HG03039 (cell line): ENCODE measurements at regions not wholly inside any gene's neighbourhood (a gene's known extent, or its start where the extent isn't known, plus 50 kb on each side); places are given as distances from the start of the nearest gene placed in this dataset.

Experiments used
- ATAC-seq: cut with Tn5 transposase; IDR thresholded peaks from one replicate; pipeline ENCODE4 v1.9.1; 2021; ENCODE audit warnings: mild to moderate bottlenecking, moderate library complexity; ENCODE audit not compliant: unreplicated experiment

- no peak for ATAC-seq
Observed at GRCh38 chr3:170784406-170784805, 85.6 kb downstream of the RPL22L1 start.

DNA sequence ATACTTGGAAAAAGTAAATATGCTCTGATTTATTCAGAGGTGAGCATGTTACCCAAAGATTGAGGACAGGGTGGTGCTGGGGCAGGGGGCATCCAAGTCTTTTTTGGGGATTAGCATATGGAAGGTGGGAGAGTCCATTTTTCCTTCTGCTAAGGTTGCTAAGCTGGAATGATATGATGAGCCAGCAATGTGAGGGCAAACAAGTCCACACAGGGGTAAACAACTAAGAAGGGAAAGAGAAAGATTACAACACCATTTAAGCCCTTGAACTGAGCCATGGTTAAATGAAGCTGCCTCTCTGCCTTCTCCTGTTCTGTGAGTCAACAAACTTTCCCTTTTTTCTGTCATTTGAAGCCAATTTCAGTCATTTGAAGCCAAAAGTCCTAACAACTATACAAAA is 89.0 kb downstream of the RPL22L1 start:
- ATAC-seq, result no peak

- no peak for ATAC-seq
Observed at GRCh38 chr3:170780471-170780870, 89.5 kb downstream of the RPL22L1 start.

GRCh38 chr3:170778240-170779217 is 91.5 kb downstream of the RPL22L1 start:
- ATAC-seq, result no peak

- ATAC-seq, result no peak
Observed at GRCh38 chr3:170777564-170777926, 92.5 kb downstream of the RPL22L1 start.

GRCh38 chr3:170776887-170777563 is 93.0 kb downstream of the RPL22L1 start:
- no peak for ATAC-seq

DNA sequence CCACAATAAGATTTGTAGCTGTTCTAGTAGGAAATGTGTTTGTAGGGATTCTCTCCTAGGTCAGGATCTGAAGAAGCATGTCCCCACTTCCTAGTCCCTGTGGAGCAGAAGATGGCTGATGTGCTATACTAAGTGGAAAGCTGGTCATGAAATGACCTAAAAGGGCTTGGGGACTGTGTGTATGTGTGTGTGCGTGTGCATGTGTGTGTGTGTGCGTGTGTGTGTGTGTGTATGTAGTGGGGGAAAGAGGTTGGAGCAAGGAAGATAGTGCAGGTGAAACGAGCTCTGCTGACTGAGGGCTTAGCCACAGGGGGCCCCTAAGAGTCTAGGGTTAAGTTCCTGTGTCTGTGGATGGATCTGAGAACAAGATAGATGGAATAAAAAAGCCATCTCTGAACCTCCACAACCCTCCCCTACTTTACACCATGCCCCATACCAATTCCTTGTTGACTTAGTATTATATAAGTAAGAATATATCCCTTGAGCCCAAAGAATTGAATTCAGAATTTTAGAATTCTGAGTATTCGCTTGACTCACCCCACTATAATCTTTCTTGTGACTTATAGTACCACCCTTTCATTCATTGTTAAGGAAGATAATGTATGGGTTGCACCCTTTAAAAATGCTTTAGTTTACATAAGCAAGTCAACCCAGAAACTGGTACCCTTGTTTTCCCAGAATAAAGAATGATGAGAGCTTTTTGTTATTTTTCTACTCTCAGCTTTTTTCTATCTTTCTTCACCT is 96.1 kb downstream of the RPL22L1 start:
- no peak for ATAC-seq

DNA sequence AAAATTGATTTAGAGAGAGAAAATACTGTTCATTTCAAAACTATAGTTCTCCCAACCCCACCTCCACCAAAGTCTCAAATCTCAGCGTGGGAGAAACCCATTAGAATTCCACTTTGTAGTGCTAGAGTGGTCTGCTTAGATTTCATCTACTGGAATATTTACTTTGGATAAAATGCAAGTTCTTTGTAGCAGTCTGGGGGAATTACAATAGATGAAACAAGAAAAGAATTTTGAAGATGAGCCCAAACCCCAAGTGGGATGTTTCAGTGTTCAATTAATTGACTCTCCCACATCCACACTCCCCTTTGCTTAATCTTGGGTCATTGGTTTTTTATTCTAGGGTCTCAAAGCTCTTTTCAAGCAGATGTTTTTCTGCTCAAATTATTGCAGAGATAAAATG is 97.8 kb downstream of the RPL22L1 start:
- ATAC-seq, result no peak

DNA sequence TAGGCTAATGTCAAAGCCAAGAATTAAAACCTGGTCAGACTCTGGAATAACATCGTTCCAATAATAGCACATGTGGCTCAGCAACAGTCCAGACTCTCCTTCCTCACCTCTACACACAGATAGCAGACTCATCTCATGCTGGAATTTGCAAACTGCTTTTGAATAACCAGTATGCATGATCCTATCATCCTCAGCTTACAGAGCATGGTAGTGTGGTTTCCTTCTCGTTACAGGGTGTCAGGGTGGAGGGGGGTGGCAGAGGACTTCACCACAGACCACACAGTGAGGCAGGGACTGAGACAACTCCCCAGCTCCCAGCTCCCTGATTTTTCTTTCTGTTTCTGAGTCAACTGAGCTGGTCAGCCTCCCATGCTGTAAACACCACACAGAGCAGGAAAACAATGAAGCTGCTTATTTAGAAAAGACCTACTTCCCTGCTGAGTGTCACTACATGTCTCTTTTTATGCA is 101.6 kb downstream of the RPL22L1 start:
- no peak for ATAC-seq

DNA sequence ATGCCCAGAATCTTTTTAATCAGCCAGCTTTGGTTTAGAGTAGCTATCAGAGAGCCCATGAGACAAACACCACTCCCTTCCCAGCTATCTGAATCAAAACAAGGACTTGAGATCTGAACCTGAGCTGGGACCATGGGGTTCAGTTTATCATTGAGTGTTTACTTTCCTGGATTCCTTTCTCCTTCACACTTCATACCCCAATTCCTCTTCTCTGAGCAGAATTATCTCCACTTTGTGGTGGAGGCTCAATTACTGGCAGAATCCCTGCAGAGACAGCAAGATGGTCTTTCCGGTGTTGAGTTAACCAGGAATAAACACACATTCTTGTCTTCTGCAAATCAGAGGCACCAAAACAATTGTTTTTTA is 102.4 kb downstream of the RPL22L1 start:
- no peak for ATAC-seq

- ATAC-seq, result no peak
Observed at GRCh38 chr3:170766823-170767575, 103.0 kb downstream of the RPL22L1 start.

DNA sequence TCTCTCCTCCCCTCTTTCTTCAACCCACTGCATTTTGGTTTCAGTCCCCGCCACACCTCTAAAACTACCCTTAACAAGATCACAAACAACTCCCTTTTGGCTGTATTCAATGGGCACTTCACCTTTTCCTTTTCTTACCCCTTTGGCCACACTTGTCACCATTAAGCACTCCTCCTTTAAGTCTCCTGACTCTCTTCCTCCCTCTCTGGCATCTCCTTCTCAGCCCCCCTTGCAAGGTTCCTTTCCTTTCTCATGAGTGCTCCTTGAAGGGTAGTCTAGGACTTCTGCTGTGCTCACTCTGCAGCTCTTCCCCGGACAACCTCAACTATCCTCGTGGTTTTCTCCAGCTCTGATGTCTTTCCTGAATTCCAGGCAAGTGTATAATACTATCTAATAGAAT is 103.7 kb downstream of the RPL22L1 start:
- ATAC-seq, result no peak

- no peak for ATAC-seq
Observed at GRCh38 chr3:170765419-170766078, 104.4 kb downstream of the RPL22L1 start.

DNA sequence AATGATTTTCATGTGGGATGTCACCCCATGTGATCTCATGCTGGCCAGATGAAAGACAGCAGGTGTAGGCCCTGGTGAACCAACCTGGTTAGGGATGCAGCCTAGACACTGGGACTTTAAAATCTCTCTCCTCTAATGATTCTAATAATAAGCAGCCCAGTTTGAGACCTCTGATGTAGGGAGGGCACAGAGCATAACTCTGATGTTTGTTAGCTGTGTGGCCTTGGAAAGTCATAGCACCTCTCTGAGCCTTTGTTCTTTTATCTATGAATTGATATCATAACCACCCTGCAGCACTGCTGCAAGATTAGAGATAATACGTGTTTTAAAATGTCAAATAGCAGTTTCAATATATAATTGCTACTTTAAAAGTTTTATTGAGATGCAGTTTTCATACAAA is 106.0 kb downstream of the RPL22L1 start:
- ATAC-seq, result no peak

GRCh38 chr3:170762064-170762463 is 107.9 kb downstream of the RPL22L1 start:
- no peak for ATAC-seq

DNA sequence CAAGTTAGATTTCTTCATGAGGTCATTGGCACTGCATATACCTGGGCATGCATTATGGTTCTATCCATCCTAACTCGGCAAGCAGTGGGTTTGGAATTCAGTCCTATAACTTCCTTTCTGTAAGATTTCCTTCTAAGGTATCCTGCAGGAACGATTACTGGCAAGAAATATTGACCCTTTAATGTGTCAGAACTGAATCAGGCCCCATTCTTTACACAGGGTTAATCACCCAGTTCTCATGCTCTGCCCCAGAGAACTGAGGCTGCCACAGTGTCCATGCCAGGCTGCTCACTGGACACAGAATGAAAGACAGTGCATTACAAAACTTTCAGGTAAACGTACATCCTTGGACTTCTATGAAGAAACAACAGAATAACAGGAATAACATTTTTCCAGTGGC is 108.9 kb downstream of the RPL22L1 start:
- no peak for ATAC-seq

GRCh38 chr3:170760174-170760526 is 109.8 kb downstream of the RPL22L1 start:
- ATAC-seq, result no peak

- ATAC-seq, result no peak
Observed at GRCh38 chr3:170759511-170760173, 110.4 kb downstream of the RPL22L1 start.

GRCh38 chr3:170757038-170757437 is 113.0 kb downstream of the RPL22L1 start:
- no peak for ATAC-seq

DNA sequence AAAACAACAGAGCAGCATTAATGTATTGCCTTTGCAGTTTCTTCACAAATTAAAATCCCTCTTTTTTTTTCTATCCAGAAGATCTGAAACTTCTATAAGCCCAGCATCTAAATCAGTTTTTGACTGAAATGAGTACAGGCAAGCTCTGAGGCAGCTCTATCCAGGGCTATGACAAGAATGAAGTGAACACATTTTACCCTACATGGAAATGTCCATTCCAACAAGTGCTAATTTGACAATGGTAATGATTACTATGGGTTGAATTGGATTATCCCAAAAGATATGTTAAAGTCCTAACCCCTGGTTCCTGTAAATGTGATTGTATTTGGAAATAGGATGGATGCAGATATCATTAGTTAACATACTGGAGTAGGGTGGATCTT is 115.7 kb downstream of the RPL22L1 start:
- ATAC-seq, result no peak
